Parathyroid adenoma (tissue), 2 donors: ENCODE measurements at regions not wholly inside any gene's neighbourhood (a gene's known extent, or its start where the extent isn't known, plus 50 kb on each side); places are given as distances from the start of the nearest gene placed in this dataset.
"Not testable (repeated sequence)": the region's sequence is repeated elsewhere in the genome, so short reads cannot be mapped to it uniquely, and the experiment has no call there.

Source experiments
- H2AFZ ChIP-seq: fragments of 300-600 bp; sonication (generic); one replicate; pipeline ENCODE4 v1.7.0; 2017; ENCODE audit warnings: antibody characterized with exemption, mild to moderate bottlenecking
- H3K27ac ChIP-seq: fragments of 300-600 bp; sonication (generic); one replicate; pipeline ENCODE4 v1.7.0; 2017
- H3K27me3 ChIP-seq: fragments of 300-600 bp; sonication (generic); one replicate; pipeline ENCODE4 v1.7.0; 2017; ENCODE audit warnings: low read length; ENCODE audit not compliant: control insufficient read depth, insufficient read depth
- H3K36me3 ChIP-seq: fragments of 300-600 bp; sonication (generic); one replicate; pipeline ENCODE4 v1.7.0; 2017; ENCODE audit warnings: low read length; ENCODE audit not compliant: control insufficient read depth, insufficient read depth
- H3K4me1 ChIP-seq: fragments of 300-600 bp; sonication (generic); one replicate; pipeline ENCODE4 v1.7.0; 2017; ENCODE audit warnings: control low read depth
- H3K4me2 ChIP-seq: fragments of 300-600 bp; sonication (generic); one replicate; pipeline ENCODE4 v1.7.0; 2017; ENCODE audit warnings: low read length
- H3K4me3 ChIP-seq: fragments of 300-600 bp; sonication (generic); one replicate; pipeline ENCODE4 v1.7.0; 2017; ENCODE audit warnings: low read depth, low read length
- H3K79me2 ChIP-seq: fragments of 300-600 bp; sonication (generic); one replicate; pipeline ENCODE4 v1.7.0; 2017; ENCODE audit warnings: control low read depth
- H3K9ac ChIP-seq: fragments of 300-600 bp; sonication (generic); one replicate; pipeline ENCODE4 v1.7.0; 2017; ENCODE audit warnings: mild to moderate bottlenecking
- H3K9me3 ChIP-seq: fragments of 300-600 bp; sonication (generic); one replicate; pipeline ENCODE4 v1.7.0; 2017; ENCODE audit warnings: low read length; ENCODE audit not compliant: control insufficient read depth
- TF ChIP-seq, protein P1 (sequence below): fragments of 300-600 bp; sonication (generic); IDR thresholded peaks from one replicate; pipeline ENCODE4 v1.7.0; 2017; ENCODE audit warnings: antibody characterized with exemption, mild to moderate bottlenecking
- donor health status: primary hyperparathyroidism.

DNA sequence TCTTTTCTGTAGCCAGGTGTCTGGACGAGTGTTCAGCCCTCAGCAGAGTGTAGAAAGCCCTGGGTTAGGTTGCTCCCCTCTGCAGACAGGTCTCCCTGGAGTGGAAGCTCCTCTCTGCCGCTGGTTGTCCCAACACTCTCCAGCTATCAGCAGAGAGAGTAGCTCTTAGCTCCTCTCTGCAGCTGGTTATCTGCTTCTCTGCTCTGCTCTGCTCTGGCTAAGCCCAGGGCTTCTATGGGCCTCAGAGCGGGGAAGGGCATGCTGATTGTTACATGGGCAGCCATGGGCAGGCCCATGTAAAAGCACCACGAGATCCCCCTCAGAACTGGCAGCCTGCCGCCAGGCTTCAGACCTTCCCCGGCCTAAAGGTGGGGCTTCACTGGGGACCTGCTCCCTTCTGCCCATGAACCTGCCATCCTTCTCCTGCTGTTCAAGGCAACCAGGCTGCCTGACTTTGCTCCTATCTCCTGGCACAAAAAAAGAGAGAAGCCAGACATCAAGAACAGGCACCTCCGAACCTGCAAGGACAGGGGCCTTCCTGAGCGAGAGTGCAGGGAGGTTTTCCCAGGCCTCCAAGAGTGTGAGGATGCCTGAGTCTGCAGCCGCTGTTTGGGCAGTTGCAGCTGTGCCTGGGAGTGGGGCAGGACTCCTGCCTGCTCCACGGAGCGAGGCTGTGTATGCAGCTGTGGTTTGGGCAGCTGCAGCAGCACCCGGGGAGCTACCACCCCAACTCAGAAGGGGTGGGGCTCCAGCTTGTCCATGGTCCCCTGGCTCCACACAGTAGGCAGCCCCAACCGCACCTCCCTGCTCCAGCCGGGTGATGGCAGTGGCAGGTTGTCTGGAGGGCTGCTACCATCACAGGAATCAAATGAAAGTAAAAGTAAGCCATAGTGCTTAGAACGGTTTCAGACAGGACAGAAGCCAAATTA lies 973.7 kb downstream of the LTN1 start:
- H3K9me3 ChIP-seq, result no peaks in the 10 kb centered on the region
- H3K79me2 ChIP-seq, result no peaks in the 10 kb centered on the region
- no peak overlapping the region for H3K4me3 ChIP-seq
- H3K4me2 ChIP-seq, result no peak overlapping the region
- no peaks in the 10 kb centered on the region for H3K4me1 ChIP-seq
- TF ChIP-seq, protein P1, sequence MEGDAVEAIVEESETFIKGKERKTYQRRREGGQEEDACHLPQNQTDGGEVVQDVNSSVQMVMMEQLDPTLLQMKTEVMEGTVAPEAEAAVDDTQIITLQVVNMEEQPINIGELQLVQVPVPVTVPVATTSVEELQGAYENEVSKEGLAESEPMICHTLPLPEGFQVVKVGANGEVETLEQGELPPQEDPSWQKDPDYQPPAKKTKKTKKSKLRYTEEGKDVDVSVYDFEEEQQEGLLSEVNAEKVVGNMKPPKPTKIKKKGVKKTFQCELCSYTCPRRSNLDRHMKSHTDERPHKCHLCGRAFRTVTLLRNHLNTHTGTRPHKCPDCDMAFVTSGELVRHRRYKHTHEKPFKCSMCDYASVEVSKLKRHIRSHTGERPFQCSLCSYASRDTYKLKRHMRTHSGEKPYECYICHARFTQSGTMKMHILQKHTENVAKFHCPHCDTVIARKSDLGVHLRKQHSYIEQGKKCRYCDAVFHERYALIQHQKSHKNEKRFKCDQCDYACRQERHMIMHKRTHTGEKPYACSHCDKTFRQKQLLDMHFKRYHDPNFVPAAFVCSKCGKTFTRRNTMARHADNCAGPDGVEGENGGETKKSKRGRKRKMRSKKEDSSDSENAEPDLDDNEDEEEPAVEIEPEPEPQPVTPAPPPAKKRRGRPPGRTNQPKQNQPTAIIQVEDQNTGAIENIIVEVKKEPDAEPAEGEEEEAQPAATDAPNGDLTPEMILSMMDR, result no peak
- no peak overlapping the region for H2AFZ ChIP-seq
- H3K9ac ChIP-seq, result no peak overlapping the region
- no peak overlapping the region for H3K27ac ChIP-seq
- no peaks in the 10 kb centered on the region for H3K36me3 ChIP-seq
- no peaks in the 10 kb centered on the region for H3K27me3 ChIP-seq

DNA sequence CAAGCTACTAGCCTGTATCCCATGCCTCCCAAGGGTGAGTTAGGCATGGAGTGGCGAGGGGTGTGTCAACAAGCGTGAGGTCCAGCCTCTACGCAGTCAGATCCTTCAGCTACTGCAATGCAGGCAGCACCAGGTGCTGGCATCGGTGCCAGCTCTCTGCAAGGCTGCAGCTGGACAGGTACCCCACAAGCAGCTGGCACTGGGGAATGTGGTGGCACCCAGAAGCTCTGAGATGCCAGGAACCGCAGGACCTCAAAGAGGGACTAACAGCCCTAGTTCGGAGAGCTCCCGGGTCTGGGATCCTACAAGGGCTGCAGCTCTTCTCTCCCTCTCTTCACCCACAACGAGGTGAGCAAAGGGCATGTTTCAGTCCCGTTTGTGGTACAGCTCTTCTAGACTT lies 974.5 kb downstream of the LTN1 start:
- Histone ChIP-seq H3K9me3 (no peaks in the 10 kb centered on the region), H3K4me1 (no peaks in the 10 kb centered on the region), H3K79me2 (no peaks in the 10 kb centered on the region), H3K27ac (no peak overlapping the region), H2AFZ (no peak overlapping the region), H3K27me3 (no peaks in the 10 kb centered on the region), H3K36me3 (no peaks in the 10 kb centered on the region), H3K4me2 (no peak overlapping the region), H3K9ac (no peak overlapping the region), H3K4me3 (no peak overlapping the region)
- TF ChIP-seq, protein P1, result no peak

DNA sequence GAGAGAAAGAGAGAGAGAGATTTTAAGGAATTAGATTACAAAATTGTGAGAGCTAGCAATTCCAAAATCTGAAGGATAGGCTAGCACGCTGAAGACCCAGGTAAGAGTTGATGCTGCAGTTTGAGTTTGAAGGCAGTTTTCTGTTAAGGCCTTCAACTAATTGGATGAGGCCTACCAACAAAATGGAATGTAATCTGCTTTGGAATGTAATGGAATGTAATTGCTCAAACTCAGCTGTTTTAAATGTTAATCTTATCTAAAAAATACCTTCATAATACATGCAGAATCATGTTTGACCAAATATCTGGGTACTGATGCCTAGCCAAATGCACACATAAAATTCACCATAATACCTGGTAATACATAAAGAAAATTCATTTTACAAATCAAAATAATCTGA lies 976.1 kb downstream of the LTN1 start:
- no peaks in the 10 kb centered on the region for H3K9me3 ChIP-seq
- H3K27me3 ChIP-seq, result no peaks in the 10 kb centered on the region
- H3K9ac ChIP-seq, result no peak overlapping the region
- no peaks in the 10 kb centered on the region for H3K4me1 ChIP-seq
- no peak overlapping the region for H3K4me3 ChIP-seq
- no peak overlapping the region for H2AFZ ChIP-seq
- TF ChIP-seq, protein P1, result no peak
- H3K79me2 ChIP-seq, result no peaks in the 10 kb centered on the region
- no peaks in the 10 kb centered on the region for H3K36me3 ChIP-seq
- H3K4me2 ChIP-seq, result no peak overlapping the region
- no peak overlapping the region for H3K27ac ChIP-seq

DNA sequence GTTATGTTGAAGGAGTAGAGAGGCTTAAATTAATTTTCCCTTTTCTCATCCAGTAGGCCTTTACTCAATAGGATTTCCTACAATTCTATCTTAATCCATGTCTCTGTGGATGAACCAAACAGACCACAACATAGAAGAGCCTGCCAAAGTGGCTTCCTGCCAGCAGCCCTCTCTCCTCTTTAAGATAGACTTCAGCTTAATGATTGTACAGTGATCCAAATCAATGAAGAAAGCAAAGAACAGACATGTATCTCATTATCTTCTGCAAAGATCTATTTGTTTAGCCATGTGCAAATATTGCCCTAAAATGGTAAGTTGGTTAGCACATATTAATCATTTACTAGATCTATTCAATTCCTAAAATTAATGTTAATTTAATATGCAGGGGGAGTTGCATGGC lies 979.6 kb downstream of the LTN1 start:
- H3K4me3 ChIP-seq, H3K9ac ChIP-seq, H3K27ac ChIP-seq, H3K4me1 ChIP-seq, H3K36me3 ChIP-seq, H2AFZ ChIP-seq, H3K79me2 ChIP-seq, H3K27me3 ChIP-seq, H3K9me3 ChIP-seq, H3K4me2 ChIP-seq: not testable (repeated sequence)

DNA sequence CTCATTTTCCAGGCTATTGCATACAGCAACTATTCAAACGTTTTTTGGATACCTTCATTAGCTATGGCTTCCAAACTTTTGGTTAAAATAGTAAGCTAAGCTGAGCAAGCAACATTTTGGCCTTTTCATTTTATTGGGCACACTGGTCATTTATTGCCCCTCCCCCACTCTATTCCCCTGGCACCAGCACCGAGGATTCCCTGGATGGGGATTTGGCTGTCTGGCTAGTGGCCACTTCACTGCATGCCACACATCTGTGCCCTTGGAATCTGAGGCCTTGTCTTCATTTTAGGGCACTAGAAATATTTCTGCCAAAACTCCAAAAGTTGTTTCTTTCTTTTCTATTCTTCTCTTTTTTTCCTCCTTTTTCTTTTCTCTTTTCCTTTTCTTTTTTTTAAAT lies 980.7 kb downstream of the LTN1 start:
- H2AFZ ChIP-seq, H3K27me3 ChIP-seq, H3K36me3 ChIP-seq, H3K4me3 ChIP-seq, H3K27ac ChIP-seq, H3K9ac ChIP-seq, H3K79me2 ChIP-seq, H3K4me1 ChIP-seq, H3K9me3 ChIP-seq, H3K4me2 ChIP-seq: not testable (repeated sequence)

DNA sequence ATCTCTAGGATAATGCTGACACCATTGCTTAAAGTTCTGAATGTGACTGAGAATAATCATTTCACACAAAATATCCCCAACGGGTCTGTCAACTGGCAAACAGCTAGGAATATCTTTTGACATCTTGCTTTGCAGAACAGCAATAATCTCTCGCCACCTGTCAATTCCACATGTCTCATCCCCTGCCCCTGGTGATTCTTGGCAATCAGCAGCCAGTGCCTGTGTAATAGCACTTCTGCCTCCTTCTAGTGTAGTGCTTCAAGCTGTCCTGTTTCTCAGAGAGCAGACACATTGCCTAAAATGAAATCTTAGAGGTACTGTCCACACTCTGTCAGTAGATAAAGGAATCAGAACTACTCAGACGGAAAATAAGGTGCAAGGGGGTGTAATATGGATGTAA lies 984.4 kb downstream of the LTN1 start:
- H3K9ac ChIP-seq, H3K27ac ChIP-seq, H3K79me2 ChIP-seq: not testable (repeated sequence)

DNA sequence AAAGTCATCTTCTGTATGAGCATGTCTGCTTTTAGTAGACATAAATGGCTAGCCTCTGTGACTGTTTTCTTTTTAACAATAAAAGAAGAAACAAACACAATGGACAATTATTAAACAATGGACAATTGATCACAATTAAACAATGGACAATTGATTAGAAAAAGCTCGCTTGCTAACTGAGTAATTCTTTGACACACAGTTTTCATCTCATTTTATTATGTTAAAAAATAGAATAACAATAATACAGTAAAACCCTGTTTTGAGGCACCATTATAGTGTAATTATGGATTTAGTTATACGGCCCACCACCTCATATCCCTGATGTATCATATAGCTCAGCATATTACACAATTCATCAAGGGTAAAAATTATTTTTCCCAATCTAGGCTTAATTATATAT lies 989.0 kb downstream of the LTN1 start:
- H3K27me3 ChIP-seq, H3K9ac ChIP-seq, H3K9me3 ChIP-seq, H3K27ac ChIP-seq, H3K4me1 ChIP-seq, H3K36me3 ChIP-seq, H3K79me2 ChIP-seq, H3K4me3 ChIP-seq, H2AFZ ChIP-seq, H3K4me2 ChIP-seq: not testable (repeated sequence)

More for the DNA sequence above, 984.4 kb downstream of the LTN1 start:
- not testable (repeated sequence) for H3K27me3 ChIP-seq, H3K4me1 ChIP-seq, H3K4me3 ChIP-seq, H3K36me3 ChIP-seq, H3K9me3 ChIP-seq, H3K4me2 ChIP-seq, H2AFZ ChIP-seq

DNA sequence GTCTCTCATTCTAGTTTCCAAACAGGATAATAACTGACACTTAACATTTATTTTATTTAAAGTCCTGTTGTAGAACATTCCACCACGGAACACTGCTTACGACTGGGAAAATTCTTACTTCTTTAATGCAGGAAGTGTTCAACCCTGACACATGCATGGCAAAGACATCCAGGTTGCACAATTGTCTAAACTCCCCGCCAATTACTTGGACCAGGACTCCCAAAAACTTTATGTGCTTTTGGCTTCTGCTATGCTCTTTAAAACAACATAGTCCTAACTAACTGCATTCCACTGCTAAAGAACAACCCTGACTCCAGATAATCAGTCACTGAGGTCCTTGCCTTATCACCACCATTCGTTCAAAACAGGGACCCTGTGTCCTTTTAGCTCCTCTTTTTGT lies 995.8 kb downstream of the LTN1 start:
- H3K27ac ChIP-seq, H2AFZ ChIP-seq, H3K4me2 ChIP-seq, H3K36me3 ChIP-seq, H3K4me1 ChIP-seq, H3K9ac ChIP-seq, H3K79me2 ChIP-seq, H3K9me3 ChIP-seq, H3K27me3 ChIP-seq, H3K4me3 ChIP-seq: not testable (repeated sequence)
